IMR-90 (cell line): ENCODE measurements at regions not wholly inside any gene's neighbourhood (a gene's known extent, or its start where the extent isn't known, plus 50 kb on each side); places are given as distances from the start of the nearest gene placed in this dataset.

Source experiments
- ATAC-seq: fragments of 200-7000 bp; cut with Tn5 transposase; 2 replicates; pipeline ENCODE4 v1.9.1; 2020; ENCODE audit warnings: low read depth, mild to moderate bottlenecking, moderate library complexity
- BruUV-seq: library from RNA; stranded (reverse); fragments of 400-500 nt; replicated peaks from 2 replicates; lab custom pipeline; 2021; lab: Mats Ljungman, UMichigan
- CTCF ChIA-PET: fragments of 300-600 bp; formaldehyde crosslinking; extraction: SDS; loops from one replicate; lab custom pipeline; 2021; ENCODE audit warnings: antibody characterized with exemption; lab: Yijun Ruan, JAX
- POLR2A ChIA-PET: fragments of 300-600 bp; sonication (Branson Sonifier 250); formaldehyde crosslinking; loops from one replicate; lab custom pipeline; 2022; ENCODE audit warnings: antibody characterized with exemption; ENCODE audit not compliant: unreplicated experiment; lab: Charles Lee
- DNase-seq: peaks from one replicate; pipeline ENCODE4 v3.0.0; 2013
- H2AFZ ChIP-seq: replicated peaks from 2 replicates; pipeline ENCODE3; 2013; ENCODE audit warnings: low read length, mild to moderate bottlenecking; ENCODE audit not compliant: poor library complexity
- H2AK5ac ChIP-seq: 2 replicates; pipeline ENCODE4 v1.6.1; 2013; ENCODE audit warnings: low read depth, low read length, inconsistent platforms
- H2AK9ac ChIP-seq: replicated peaks from 2 replicates; pipeline ENCODE3; 2013; ENCODE audit warnings: mild to moderate bottlenecking, low read depth, low read length, moderate library complexity; ENCODE audit not compliant: poor library complexity
- H2BK120ac ChIP-seq: 2 replicates; pipeline ENCODE4 v1.6.1; 2013; ENCODE audit warnings: low read depth, low read length, inconsistent platforms
- H2BK15ac ChIP-seq: 3 replicates; pipeline ENCODE4 v1.6.1; 2013; ENCODE audit warnings: low read depth, low read length, inconsistent platforms
- H2BK20ac ChIP-seq: 2 replicates; pipeline ENCODE4 v1.6.1; 2013; ENCODE audit warnings: low read depth, mild to moderate bottlenecking, inconsistent platforms, low read length, moderate library complexity
- H2BK5ac ChIP-seq: 2 replicates; pipeline ENCODE4 v1.6.1; 2013; ENCODE audit warnings: mild to moderate bottlenecking, low read depth, low read length, inconsistent platforms; ENCODE audit not compliant: poor library complexity, severe bottlenecking
- H3K14ac ChIP-seq: replicated peaks from 2 replicates; pipeline ENCODE4 v1.6.1; 2013; ENCODE audit warnings: low read depth, low read length, inconsistent platforms
- H3K18ac ChIP-seq: 2 replicates; pipeline ENCODE4 v1.6.1; 2013; ENCODE audit warnings: low read depth, low read length, control low read depth
- H3K23ac ChIP-seq: 2 replicates; pipeline ENCODE4 v1.6.1; 2013; ENCODE audit warnings: low read depth, low read length, inconsistent platforms
- H3K27ac ChIP-seq: 2 replicates; pipeline ENCODE4 v1.5.1; 2013; ENCODE audit warnings: mild to moderate bottlenecking, control low read depth, low read length; ENCODE audit not compliant: insufficient read depth
- H3K27me3 ChIP-seq: 2 replicates; pipeline ENCODE4 v1.6.1; 2013; ENCODE audit warnings: low read length; ENCODE audit not compliant: control insufficient read depth, insufficient read depth
- H3K36me3 ChIP-seq: 2 replicates; pipeline ENCODE4 v1.6.1; 2013; ENCODE audit warnings: low read length, mixed read lengths; ENCODE audit not compliant: control insufficient read depth, insufficient read depth
- H3K4ac ChIP-seq: 2 replicates; pipeline ENCODE4 v1.6.1; 2013; ENCODE audit warnings: low read depth, low read length, inconsistent platforms
- H3K4me1 ChIP-seq: 2 replicates; pipeline ENCODE4 v1.6.1; 2013; ENCODE audit warnings: low read length, mixed read lengths; ENCODE audit not compliant: control insufficient read depth, insufficient read depth
- H3K4me2 ChIP-seq: 2 replicates; pipeline ENCODE4 v1.6.1; 2013; ENCODE audit warnings: low read depth, mild to moderate bottlenecking, control low read depth, low read length, moderate library complexity
- H3K4me3 ChIP-seq: 2 replicates; pipeline ENCODE4 v1.5.1; 2013; ENCODE audit warnings: low read depth, mild to moderate bottlenecking, control low read depth, low read length, moderate library complexity; ENCODE audit not compliant: insufficient read depth
- H3K56ac ChIP-seq: 2 replicates; pipeline ENCODE4 v1.6.1; 2013; ENCODE audit warnings: low read length, inconsistent platforms; ENCODE audit not compliant: insufficient read depth; ENCODE audit errors: extremely low read depth
- H3K79me1 ChIP-seq, 2 experiments: 2 replicates each; pipeline ENCODE4 v1.6.1; 2013; ENCODE audit warnings: low read length in 2 of 2, inconsistent platforms in 1 of 2, low read depth in 1 of 2
- H3K9ac ChIP-seq: 2 replicates; pipeline ENCODE4 v1.6.1; 2013; ENCODE audit warnings: low read depth, low read length, control low read depth
- H3K9me1 ChIP-seq: 2 replicates; pipeline ENCODE4 v1.6.1; 2013; ENCODE audit warnings: low read length, inconsistent platforms; ENCODE audit not compliant: insufficient read depth
- H3K9me3 ChIP-seq: 2 replicates; pipeline ENCODE4 v1.6.1; 2013; ENCODE audit warnings: low read length; ENCODE audit not compliant: control insufficient read depth, insufficient read depth
- H4K20me1 ChIP-seq: 2 replicates; pipeline ENCODE4 v1.6.1; 2013; ENCODE audit warnings: low read length, inconsistent platforms; ENCODE audit not compliant: insufficient read depth
- H4K5ac ChIP-seq: 2 replicates; pipeline ENCODE4 v1.6.1; 2013; ENCODE audit warnings: mild to moderate bottlenecking, low read depth, low read length, control low read depth
- H4K8ac ChIP-seq, 2 experiments: 2 replicates each; pipeline ENCODE4 v1.6.1; 2013; ENCODE audit warnings: low read depth in 2 of 2, low read length in 2 of 2, control low read depth in 1 of 2, inconsistent platforms in 1 of 2
- H4K91ac ChIP-seq: 2 replicates; pipeline ENCODE4 v1.6.1; 2013; ENCODE audit warnings: low read depth, low read length, inconsistent platforms; ENCODE audit not compliant: insufficient read depth
- BHLHE40 ChIP-seq: fragments of 150-350 bp; IDR thresholded peaks from 2 replicates; pipeline ENCODE4 v1.6.1; 2016; ENCODE audit warnings: mild to moderate bottlenecking, low read depth, low read length
- CEBPB ChIP-seq: IDR thresholded peaks from 2 replicates; pipeline ENCODE4 v1.6.1; 2012; ENCODE audit warnings: low read depth, low read length, improper control_type of control experiment
- CHD1 ChIP-seq: IDR thresholded peaks from 2 replicates; pipeline ENCODE4 v1.6.1; 2012; ENCODE audit warnings: low read depth, low read length, improper control_type of control experiment
- FOS ChIP-seq: fragments of 150-350 bp; IDR thresholded peaks from 2 replicates; pipeline ENCODE4 v1.6.1; 2016; ENCODE audit warnings: low read depth, low read length
- MAZ ChIP-seq: IDR thresholded peaks from 2 replicates; pipeline ENCODE4 v1.6.1; 2012; ENCODE audit warnings: low read depth, mild to moderate bottlenecking, low read length, improper control_type of control experiment, moderate library complexity, borderline replicate concordance
- MXI1 ChIP-seq: IDR thresholded peaks from 2 replicates; pipeline ENCODE4 v1.6.1; 2012; ENCODE audit warnings: low read depth, mild to moderate bottlenecking, low read length, moderate library complexity, borderline replicate concordance
- NFE2L2 ChIP-seq: fragments of 150-350 bp; IDR thresholded peaks from 2 replicates; pipeline ENCODE4 v1.6.1; 2016; ENCODE audit warnings: low read depth, mild to moderate bottlenecking, low read length
- POLR2A ChIP-seq: IDR thresholded peaks from 2 replicates; pipeline ENCODE4 v1.6.1; 2012; ENCODE audit warnings: mild to moderate bottlenecking, low read depth, low read length
- RCOR1 ChIP-seq: IDR thresholded peaks from 2 replicates; pipeline ENCODE4 v1.6.1; 2012; ENCODE audit warnings: mild to moderate bottlenecking, low read length, improper control_type of control experiment; ENCODE audit not compliant: insufficient replicate concordance
- RFX5 ChIP-seq: IDR thresholded peaks from 2 replicates; pipeline ENCODE4 v1.8.0; 2012; ENCODE audit warnings: low read depth, mild to moderate bottlenecking, low read length, moderate library complexity
- WGBS, 2 experiments: methylation state at CpG; one replicate each; pipeline versions ENCODE4 v1.1.5 to v1.1.7; 2013; ENCODE audit warnings: missing lambda C conversion rate in 2 of 2; ENCODE audit not compliant: insufficient read length in 1 of 2; ENCODE audit errors: extremely low coverage in 2 of 2; 5-methylcytosine and 5-hydroxymethylcytosine counted together
- dilution Hi-C: fragments of 300-500 bp; cut with HindIII; formaldehyde crosslinking; loops from one replicate; pipeline ENCODE4 v1.14.3; 2018; ENCODE audit warnings: low sequenced_read_pairs; ENCODE audit not compliant: unreplicated experiment
- in situ Hi-C: fragments of 300-500 bp; cut with MboI; formaldehyde crosslinking; loops from 3 replicates; pipeline ENCODE4 v1.14.3; 2019; ENCODE audit warnings: low sequenced_read_pairs, inconsistent platforms, mixed read lengths
- intact Hi-C: fragments of 100-400 bp; cut with micrococcal nuclease; formaldehyde crosslinking; loops from 2 replicates; pipeline ENCODE4 v1.10.0; 2022
- TF ChIP-seq, protein P1 (sequence below): fragments of 150-350 bp; IDR thresholded peaks from 2 replicates; pipeline ENCODE4 v1.6.1; 2016; ENCODE audit warnings: low read depth, mild to moderate bottlenecking, low read length, moderate library complexity, borderline replicate concordance
- TF ChIP-seq, protein P2 (sequence below): fragments of 150-350 bp; IDR thresholded peaks from 2 replicates; pipeline ENCODE4 v1.6.1; 2017; ENCODE audit warnings: mild to moderate bottlenecking, antibody characterized with exemption, low read length, low read depth

DNA sequence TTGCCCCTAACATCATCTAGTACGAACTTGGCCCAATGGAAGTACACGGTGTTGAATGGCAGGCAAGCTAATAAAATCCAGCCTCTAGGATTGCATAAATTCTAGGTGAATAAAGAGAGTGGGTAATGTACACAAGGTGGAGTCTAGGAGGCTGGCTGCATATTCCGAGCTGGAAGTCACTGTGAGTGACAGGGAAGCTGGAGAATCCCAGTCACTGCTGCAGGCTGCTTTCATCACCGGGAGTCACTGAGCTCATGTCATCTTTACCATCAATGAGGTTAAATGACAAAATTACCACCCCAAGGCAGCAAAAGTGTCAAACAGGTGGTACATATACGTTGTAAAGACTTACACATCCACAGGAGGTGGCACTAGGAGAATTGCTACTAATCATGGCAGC is 91.3 kb upstream of the HMHB1 start:
- intact Hi-C loops (no loop called here), dilution Hi-C loops (no loop called here), in situ Hi-C loops (no loop called here)
- H2AK5ac ChIP-seq = no peak overlapping the region
- H3K4ac ChIP-seq = no peak overlapping the region
- no peak overlapping the region for H3K56ac ChIP-seq
- H3K9me1 ChIP-seq = no peaks in the 10 kb centered on the region
- H2BK5ac ChIP-seq = no peak overlapping the region
- TF ChIP-seq, protein P1, sequence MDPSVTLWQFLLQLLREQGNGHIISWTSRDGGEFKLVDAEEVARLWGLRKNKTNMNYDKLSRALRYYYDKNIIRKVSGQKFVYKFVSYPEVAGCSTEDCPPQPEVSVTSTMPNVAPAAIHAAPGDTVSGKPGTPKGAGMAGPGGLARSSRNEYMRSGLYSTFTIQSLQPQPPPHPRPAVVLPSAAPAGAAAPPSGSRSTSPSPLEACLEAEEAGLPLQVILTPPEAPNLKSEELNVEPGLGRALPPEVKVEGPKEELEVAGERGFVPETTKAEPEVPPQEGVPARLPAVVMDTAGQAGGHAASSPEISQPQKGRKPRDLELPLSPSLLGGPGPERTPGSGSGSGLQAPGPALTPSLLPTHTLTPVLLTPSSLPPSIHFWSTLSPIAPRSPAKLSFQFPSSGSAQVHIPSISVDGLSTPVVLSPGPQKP = no peak
- TF ChIP-seq MXI1 = no peak
- no peak for TF ChIP-seq POLR2A
- TF ChIP-seq, protein P2, sequence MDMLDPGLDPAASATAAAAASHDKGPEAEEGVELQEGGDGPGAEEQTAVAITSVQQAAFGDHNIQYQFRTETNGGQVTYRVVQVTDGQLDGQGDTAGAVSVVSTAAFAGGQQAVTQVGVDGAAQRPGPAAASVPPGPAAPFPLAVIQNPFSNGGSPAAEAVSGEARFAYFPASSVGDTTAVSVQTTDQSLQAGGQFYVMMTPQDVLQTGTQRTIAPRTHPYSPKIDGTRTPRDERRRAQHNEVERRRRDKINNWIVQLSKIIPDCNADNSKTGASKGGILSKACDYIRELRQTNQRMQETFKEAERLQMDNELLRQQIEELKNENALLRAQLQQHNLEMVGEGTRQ = no peak
- TF ChIP-seq MAZ = no peak
- TF ChIP-seq RCOR1 = no peak
- TF ChIP-seq NFE2L2 = no peak
- no peak for TF ChIP-seq CEBPB
- no peak for TF ChIP-seq FOS
- no peak for TF ChIP-seq BHLHE40
- no peak for TF ChIP-seq CHD1
- TF ChIP-seq RFX5 = no peak
- H3K18ac ChIP-seq = no peak overlapping the region
- no peak overlapping the region for H3K4me3 ChIP-seq
- no peak overlapping the region for H3K23ac ChIP-seq
- CTCF ChIA-PET = no interaction called here
- POLR2A ChIA-PET = no interaction called here
- H2AFZ ChIP-seq = no peak overlapping the region
- ATAC-seq (no peak), DNase-seq (no peak)
- H2AK9ac ChIP-seq = no peak overlapping the region
- no peaks in the 10 kb centered on the region for H3K4me1 ChIP-seq
- H3K9me3 ChIP-seq = peaks cover 4% of the 10 kb centered on the region; the same call in 1 of the 2 replicates
- no CpG with 5 or more reads among the region's 5 CpGs for WGBS, 2 experiments
- BruUV-seq = no TSS peak
- no peak overlapping the region for H4K91ac ChIP-seq
- H3K14ac ChIP-seq = no peak overlapping the region
- H2BK15ac ChIP-seq = no peak overlapping the region
- H3K36me3 ChIP-seq = no peaks in the 10 kb centered on the region
- no peak overlapping the region for H4K8ac ChIP-seq
- no peak overlapping the region for H2BK120ac ChIP-seq
- H3K4me2 ChIP-seq = no peak overlapping the region
- no peak overlapping the region for H3K27ac ChIP-seq
- H4K5ac ChIP-seq = no peak overlapping the region
- H3K9ac ChIP-seq = no peak overlapping the region
- no peaks in the 10 kb centered on the region for H3K79me1 ChIP-seq
- no peaks in the 10 kb centered on the region for H4K20me1 ChIP-seq
- H3K27me3 ChIP-seq = no peaks in the 10 kb centered on the region
- H2BK20ac ChIP-seq = no peak overlapping the region
